DND-41 (cell line): ENCODE measurements at regions not wholly inside any gene's neighbourhood (a gene's known extent, or its start where the extent isn't known, plus 50 kb on each side); places are given as distances from the start of the nearest gene placed in this dataset.
A peak's percentile ranks its signal among the peaks of the same experiment; 100 is the strongest.

Source experiments
- ATAC-seq: fragments of 200-7000 bp; cut with Tn5 transposase; 3 replicates; pipeline ENCODE4 v1.9.1; 2021; ENCODE audit warnings: low read depth; ENCODE audit not compliant: insufficient read depth
- DNase-seq: peaks from one replicate; pipeline ENCODE4 v3.0.0-alpha.2; 2020
- H2AFZ ChIP-seq: 2 replicates; pipeline ENCODE4 v1.6.0; 2012; ENCODE audit warnings: low read depth, low read length
- H3K27ac ChIP-seq: 2 replicates; pipeline ENCODE4 v1.5.1; 2012; ENCODE audit warnings: low read length, inconsistent platforms
- H3K27me3 ChIP-seq: fragments of 200-600 bp; sonication (generic); 2 replicates; pipeline ENCODE4 v1.6.0; 2012; ENCODE audit warnings: low read length, mild to moderate bottlenecking, inconsistent platforms; ENCODE audit not compliant: insufficient read depth, poor library complexity
- H3K36me3 ChIP-seq: 2 replicates; pipeline ENCODE4 v1.5.1; 2012; ENCODE audit warnings: low read length, inconsistent platforms; ENCODE audit not compliant: insufficient read depth
- H3K4me1 ChIP-seq: 2 replicates; pipeline ENCODE4 v1.5.1; 2012; ENCODE audit warnings: mild to moderate bottlenecking, low read length; ENCODE audit not compliant: insufficient read depth
- H3K4me2 ChIP-seq: 2 replicates; pipeline ENCODE4 v1.6.0; 2012; ENCODE audit warnings: mild to moderate bottlenecking, moderate library complexity, low read length, inconsistent platforms; ENCODE audit not compliant: insufficient read depth
- H3K4me3 ChIP-seq, 2 experiments: fragments of 200-600 bp in 1 of 2; shearing (Covaris generic) in 1 of 2; 2 replicates each; pipeline ENCODE4 v1.5.1; 2012 to 2016; ENCODE audit warnings: inconsistent platforms in 2 of 2, low read length in 2 of 2, mild to moderate bottlenecking in 2 of 2, low read depth in 1 of 2, moderate library complexity in 1 of 2
- H3K79me2 ChIP-seq: 2 replicates; pipeline ENCODE4 v1.6.0; 2012; ENCODE audit warnings: low read length, inconsistent platforms; ENCODE audit not compliant: insufficient read depth
- H3K9ac ChIP-seq: 2 replicates; pipeline ENCODE4 v1.6.0; 2012; ENCODE audit warnings: low read depth, mild to moderate bottlenecking, inconsistent platforms, low read length, moderate library complexity
- H3K9me3 ChIP-seq: 2 replicates; pipeline ENCODE4 v1.5.1; 2012; ENCODE audit warnings: low read length, moderate library complexity, mild to moderate bottlenecking, inconsistent platforms; ENCODE audit not compliant: insufficient read depth, severe bottlenecking
- H4K20me1 ChIP-seq: 2 replicates; pipeline ENCODE4 v1.6.0; 2012; ENCODE audit warnings: low read length; ENCODE audit not compliant: insufficient read depth
- CTCF ChIP-seq: IDR thresholded peaks from 2 replicates; pipeline ENCODE4 v1.5.1; 2012; ENCODE audit warnings: borderline replicate concordance, low read length, moderate library complexity, mild to moderate bottlenecking; ENCODE audit not compliant: poor library complexity, severe bottlenecking; ENCODE audit errors: extremely low read depth
- EZH2 ChIP-seq: IDR thresholded peaks from 3 replicates; pipeline ENCODE4 v1.6.1; 2012; ENCODE audit warnings: borderline replicate concordance, low read depth, mild to moderate bottlenecking, moderate library complexity, low read length, inconsistent platforms; ENCODE audit not compliant: severe bottlenecking

- peak overlapping the region; percentile 16; the same call in 1 of the 2 replicates for H3K27ac ChIP-seq
- TF ChIP-seq EZH2, result no peak
- no peak for TF ChIP-seq CTCF
- H3K36me3 ChIP-seq, result peaks cover 78% of the 10 kb centered on the region
- H3K4me1 ChIP-seq, result no peaks in the 10 kb centered on the region
- no peak overlapping the region for H3K9ac ChIP-seq
- no peak overlapping the region for H3K4me3 ChIP-seq
- no peaks in the 10 kb centered on the region for H3K9me3 ChIP-seq
- no peak for DNase-seq
- peaks cover 12% of the 10 kb centered on the region for H3K79me2 ChIP-seq
- ATAC-seq, result no peak
- no peak overlapping the region for H2AFZ ChIP-seq
- H3K4me2 ChIP-seq, result no peak overlapping the region
- peaks cover 3% of the 10 kb centered on the region; the same call in 1 of the 2 replicates for H4K20me1 ChIP-seq
- H3K27me3 ChIP-seq, result no peaks in the 10 kb centered on the region
Measured at GRCh38 chr1:31522556-31522845, 53.8 kb upstream of the TINAGL1 start.

DNA sequence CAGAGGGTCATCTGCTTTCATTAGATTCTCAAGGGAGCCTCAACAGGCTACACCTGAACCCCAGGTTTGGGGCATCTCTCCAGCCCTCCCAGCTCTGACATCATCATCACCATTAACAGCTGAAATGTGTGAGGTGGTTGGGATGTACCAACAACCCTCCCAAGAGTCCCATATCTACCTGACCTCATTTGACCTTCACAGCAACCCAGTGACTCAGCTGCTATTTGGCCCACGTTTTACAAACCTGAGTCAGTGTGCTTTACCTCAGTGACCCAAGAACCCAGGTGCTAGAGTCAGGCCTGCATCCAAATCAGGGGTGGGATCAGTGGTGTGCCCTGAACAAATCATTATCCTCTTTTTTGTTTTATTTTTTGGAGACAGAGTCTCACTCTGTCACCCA lies 53.3 kb upstream of the TINAGL1 start:
- TF ChIP-seq EZH2 (no peak), CTCF (no peak)
- no peak overlapping the region for H3K4me2 ChIP-seq
- peaks cover 3% of the 10 kb centered on the region; the same call in 1 of the 2 replicates for H4K20me1 ChIP-seq
- no peak overlapping the region for H2AFZ ChIP-seq
- H3K27me3 ChIP-seq, result no peaks in the 10 kb centered on the region
- H3K4me3 ChIP-seq, result no peak overlapping the region
- H3K27ac ChIP-seq, result no peak overlapping the region; the same call in 1 of the 2 replicates
- H3K9ac ChIP-seq, result no peak overlapping the region
- H3K4me1 ChIP-seq, result no peaks in the 10 kb centered on the region
- H3K9me3 ChIP-seq, result no peaks in the 10 kb centered on the region
- no peak for DNase-seq
- peaks cover 8% of the 10 kb centered on the region for H3K79me2 ChIP-seq
- peaks cover 77% of the 10 kb centered on the region for H3K36me3 ChIP-seq
- ATAC-seq, result no peak

DNA sequence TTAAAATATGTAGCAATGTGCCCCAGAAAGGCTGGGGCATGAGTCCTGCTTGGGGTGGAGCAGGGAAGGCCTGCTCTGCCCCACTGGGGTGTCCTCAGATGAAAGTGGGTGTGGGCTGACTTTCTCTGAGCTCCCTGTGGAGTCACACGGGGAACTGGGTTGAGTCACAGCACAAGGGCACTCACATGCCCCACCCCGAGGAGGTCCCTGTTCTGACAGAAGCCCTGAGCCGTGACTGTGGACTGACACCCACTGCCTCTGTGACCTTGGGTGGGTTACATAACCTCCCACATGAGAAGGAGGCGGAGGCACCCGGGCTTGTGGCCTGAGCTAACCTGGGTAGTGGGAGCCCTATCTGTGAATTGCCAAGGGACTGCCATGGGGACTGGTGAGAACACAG lies 52.5 kb upstream of the TINAGL1 start:
- H3K4me2 ChIP-seq, result no peak overlapping the region
- H2AFZ ChIP-seq, result no peak overlapping the region
- DNase-seq, result no peak

More for the DNA sequence above, 52.5 kb upstream of the TINAGL1 start:
- no peaks in the 10 kb centered on the region for H3K9me3 ChIP-seq
- H3K4me1 ChIP-seq, result no peaks in the 10 kb centered on the region
- H3K36me3 ChIP-seq, result peaks cover 78% of the 10 kb centered on the region
- peaks cover 7% of the 10 kb centered on the region for H3K79me2 ChIP-seq
- H3K27me3 ChIP-seq, result no peaks in the 10 kb centered on the region
- TF ChIP-seq CTCF (no peak), EZH2 (no peak)
- peaks cover 3% of the 10 kb centered on the region; the same call in 1 of the 2 replicates for H4K20me1 ChIP-seq
- H3K9ac ChIP-seq, result no peak overlapping the region
- no peak overlapping the region; the same call in 1 of the 2 replicates for H3K27ac ChIP-seq
- H3K4me3 ChIP-seq, result no peak overlapping the region
- no peak for ATAC-seq
